Progenitor cell of endocrine pancreas (in vitro differentiated cells): ENCODE measurements at regions not wholly inside any gene's neighbourhood (a gene's known extent, or its start where the extent isn't known, plus 50 kb on each side); places are given as distances from the start of the nearest gene placed in this dataset.

ENCODE experiments used
- DNase-seq: peaks from one replicate; pipeline ENCODE4 v3.0.0; 2021; ENCODE audit warnings: low spot score; ENCODE audit not compliant: unreplicated experiment
- H3K27ac Mint-ChIP-seq: 2 replicates; pipeline ENCODE4 v1.8.0; 2021; ENCODE audit warnings: mild to moderate bottlenecking, moderate library complexity, mixed read lengths
- H3K27me3 Mint-ChIP-seq: 2 replicates; pipeline ENCODE4 v1.8.0; 2021; ENCODE audit warnings: mixed read lengths
- H3K36me3 Mint-ChIP-seq: 2 replicates; pipeline ENCODE4 v1.8.0; 2022; ENCODE audit warnings: mixed read lengths; ENCODE audit not compliant: insufficient read depth
- H3K4me1 Mint-ChIP-seq: 2 replicates; pipeline ENCODE4 v1.8.0; 2021; ENCODE audit warnings: low read depth, mixed read lengths
- H3K4me3 Mint-ChIP-seq: 2 replicates; pipeline ENCODE4 v1.8.0; 2021; ENCODE audit warnings: low read depth, mild to moderate bottlenecking, moderate library complexity, mixed read lengths
- H3K9me3 Mint-ChIP-seq: 2 replicates; pipeline ENCODE4 v1.8.0; 2021; ENCODE audit warnings: low read depth, mixed read lengths
- TF ChIP-seq, protein P1 (sequence below): fragments of 200-600 bp; sonication (generic); IDR thresholded peaks from one replicate; pipeline ENCODE4 v1.5.0; 2021; ENCODE audit warnings: antibody characterized with exemption, mild to moderate bottlenecking; ENCODE audit not compliant: unreplicated experiment

DNA sequence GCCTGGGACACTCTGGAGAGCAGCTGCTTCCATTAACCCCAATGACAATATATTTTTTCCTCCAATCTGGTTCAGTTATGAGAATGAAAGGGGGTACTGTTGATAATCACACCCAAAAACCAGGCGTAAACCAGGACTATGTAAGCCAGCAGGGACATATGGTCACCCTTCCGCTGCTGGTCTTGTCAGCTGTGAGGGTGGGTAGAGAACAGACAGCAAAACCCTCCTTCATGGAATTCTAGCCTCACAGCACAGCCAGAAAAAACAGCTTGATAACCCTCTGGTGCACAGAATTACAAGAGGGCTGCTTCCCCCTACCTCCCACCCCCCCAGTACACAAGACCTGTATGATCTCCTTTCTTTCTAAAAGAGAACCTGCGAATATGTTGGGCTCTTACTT, 368.8 kb upstream of the ZMIZ1 start:
- TF ChIP-seq, protein P1, sequence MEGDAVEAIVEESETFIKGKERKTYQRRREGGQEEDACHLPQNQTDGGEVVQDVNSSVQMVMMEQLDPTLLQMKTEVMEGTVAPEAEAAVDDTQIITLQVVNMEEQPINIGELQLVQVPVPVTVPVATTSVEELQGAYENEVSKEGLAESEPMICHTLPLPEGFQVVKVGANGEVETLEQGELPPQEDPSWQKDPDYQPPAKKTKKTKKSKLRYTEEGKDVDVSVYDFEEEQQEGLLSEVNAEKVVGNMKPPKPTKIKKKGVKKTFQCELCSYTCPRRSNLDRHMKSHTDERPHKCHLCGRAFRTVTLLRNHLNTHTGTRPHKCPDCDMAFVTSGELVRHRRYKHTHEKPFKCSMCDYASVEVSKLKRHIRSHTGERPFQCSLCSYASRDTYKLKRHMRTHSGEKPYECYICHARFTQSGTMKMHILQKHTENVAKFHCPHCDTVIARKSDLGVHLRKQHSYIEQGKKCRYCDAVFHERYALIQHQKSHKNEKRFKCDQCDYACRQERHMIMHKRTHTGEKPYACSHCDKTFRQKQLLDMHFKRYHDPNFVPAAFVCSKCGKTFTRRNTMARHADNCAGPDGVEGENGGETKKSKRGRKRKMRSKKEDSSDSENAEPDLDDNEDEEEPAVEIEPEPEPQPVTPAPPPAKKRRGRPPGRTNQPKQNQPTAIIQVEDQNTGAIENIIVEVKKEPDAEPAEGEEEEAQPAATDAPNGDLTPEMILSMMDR, result no peak
- no peak for DNase-seq

DNA sequence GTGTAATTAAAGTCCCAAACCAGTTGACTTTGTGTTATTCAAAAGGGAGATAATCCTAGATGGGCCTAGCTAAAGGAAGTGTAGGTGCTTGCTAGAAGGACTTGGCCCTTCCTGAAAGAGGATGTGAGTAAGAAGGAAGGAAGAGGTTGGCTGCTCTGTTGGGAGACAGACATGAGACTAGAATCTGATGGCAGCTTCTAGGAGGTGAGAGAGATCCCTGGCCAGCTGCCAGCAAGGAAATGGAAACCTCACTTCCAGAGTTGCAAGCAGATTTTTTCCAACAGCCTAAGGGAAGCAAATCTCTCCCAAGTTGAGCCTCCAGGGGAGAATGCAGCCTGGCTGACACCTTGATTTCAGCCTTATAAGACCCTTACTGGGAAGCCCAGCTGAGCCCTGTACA, 368.4 kb upstream of the ZMIZ1 start:
- Mint-ChIP-seq H3K9me3 (no peaks in the 10 kb centered on the region), H3K27ac (no peak overlapping the region), H3K4me1 (peaks cover 8% of the 10 kb centered on the region), H3K27me3 (peaks cover 12% of the 10 kb centered on the region), H3K4me3 (no peak overlapping the region), H3K36me3 (no peaks in the 10 kb centered on the region)
- TF ChIP-seq, protein P1, result no peak
- no peak for DNase-seq

More for the DNA sequence above, 368.8 kb upstream of the ZMIZ1 start:
- Mint-ChIP-seq H3K27me3 (peaks cover 12% of the 10 kb centered on the region), H3K9me3 (no peaks in the 10 kb centered on the region), H3K4me3 (no peak overlapping the region), H3K4me1 (peaks cover 8% of the 10 kb centered on the region), H3K36me3 (no peaks in the 10 kb centered on the region), H3K27ac (no peak overlapping the region)

DNA sequence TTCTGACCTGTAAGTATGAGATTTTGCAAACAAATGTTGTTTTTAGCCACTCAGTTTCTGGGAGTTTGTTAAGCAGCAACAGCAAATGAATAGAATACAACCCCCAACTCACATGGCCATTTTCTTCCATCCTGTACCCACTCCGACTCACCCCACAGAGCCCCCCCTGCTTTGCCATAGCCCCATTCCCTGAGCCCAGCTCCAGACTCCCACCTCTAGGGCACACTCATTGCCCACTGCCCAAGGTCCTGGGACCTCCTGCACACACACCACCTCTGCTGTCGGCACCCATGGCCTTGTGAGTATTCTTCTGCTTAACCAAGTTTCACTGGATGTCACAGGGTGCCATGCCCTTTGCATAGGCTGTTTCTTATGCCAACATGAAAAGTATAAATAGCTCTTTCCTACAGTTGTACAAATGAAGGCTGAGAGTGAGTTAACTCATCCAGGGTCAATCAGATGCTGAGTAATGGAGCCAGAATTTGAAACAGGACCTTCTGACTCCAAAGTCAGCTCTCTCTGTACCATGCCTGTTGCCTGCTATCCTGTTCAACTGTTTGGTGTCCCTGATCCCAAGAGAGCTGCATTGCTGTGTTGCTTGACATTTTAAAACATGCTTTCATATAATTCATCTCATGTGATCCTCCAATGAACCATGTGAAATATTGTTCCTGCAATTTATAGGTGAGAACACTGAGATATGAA, 367.8 kb upstream of the ZMIZ1 start:
- Mint-ChIP-seq H3K4me3 (no peak overlapping the region), H3K36me3 (no peaks in the 10 kb centered on the region), H3K27ac (peak overlapping the region; percentile 6), H3K9me3 (no peaks in the 10 kb centered on the region), H3K27me3 (peaks cover 12% of the 10 kb centered on the region), H3K4me1 (peaks cover 8% of the 10 kb centered on the region)
- no peak for DNase-seq
- TF ChIP-seq, protein P1, result no peak

DNA sequence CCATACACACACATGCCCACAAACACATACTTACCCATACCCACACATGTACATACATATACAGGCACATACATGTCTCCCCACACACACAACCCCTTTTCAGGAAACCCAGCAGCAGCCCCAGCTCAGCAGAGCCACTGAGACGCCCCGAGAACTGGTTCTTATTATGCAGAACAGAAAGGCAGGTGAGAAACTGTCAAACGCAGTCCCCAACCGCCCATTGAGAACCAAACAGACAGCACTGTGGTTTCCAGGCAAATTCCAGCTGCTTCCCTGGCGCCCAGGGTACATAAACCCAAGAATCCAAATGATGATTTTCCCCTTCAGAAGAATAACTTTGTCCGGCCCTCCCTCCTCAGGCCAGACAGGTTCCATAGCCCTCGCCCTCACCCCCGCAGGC, 366.6 kb upstream of the ZMIZ1 start:
- no peak overlapping the region for H3K4me3 Mint-ChIP-seq
- no peaks in the 10 kb centered on the region for H3K36me3 Mint-ChIP-seq
- no peak for DNase-seq

DNA sequence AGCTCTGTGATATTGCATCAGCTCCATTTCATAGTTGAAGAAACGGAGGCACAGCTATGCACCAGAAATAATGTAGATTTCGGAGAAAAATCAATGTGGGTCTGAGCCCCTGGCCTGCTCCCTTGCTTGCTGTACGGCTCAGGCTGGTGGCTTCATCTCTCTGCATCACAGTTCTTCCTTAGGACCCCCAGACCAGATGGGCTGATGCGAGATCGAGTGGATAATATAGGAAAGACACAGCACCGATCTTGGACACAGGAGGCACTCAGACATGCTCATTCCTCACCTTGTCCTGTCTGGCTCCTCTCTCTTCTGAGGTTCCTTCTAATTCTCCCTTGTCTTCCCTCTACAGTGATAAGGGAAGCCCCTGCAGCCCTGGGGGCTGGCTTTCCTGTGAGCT, 365.9 kb upstream of the ZMIZ1 start:
- H3K36me3 Mint-ChIP-seq, result no peaks in the 10 kb centered on the region
- no peak for DNase-seq
- no peaks in the 10 kb centered on the region for H3K4me1 Mint-ChIP-seq
- no peaks in the 10 kb centered on the region for H3K9me3 Mint-ChIP-seq
- H3K4me3 Mint-ChIP-seq, result no peak overlapping the region
- no peak overlapping the region for H3K27ac Mint-ChIP-seq
- H3K27me3 Mint-ChIP-seq, result peaks cover 12% of the 10 kb centered on the region
- TF ChIP-seq, protein P1, result no peak

More for the DNA sequence above, 366.6 kb upstream of the ZMIZ1 start:
- Mint-ChIP-seq H3K9me3 (no peaks in the 10 kb centered on the region), H3K27me3 (peaks cover 12% of the 10 kb centered on the region), H3K27ac (no peak overlapping the region), H3K4me1 (peaks cover 4% of the 10 kb centered on the region)
- TF ChIP-seq, protein P1, result no peak
